ENCODE measurements at regions not wholly inside any gene's neighbourhood (a gene's known extent, or its start where the extent isn't known, plus 50 kb on each side); places are given as distances from the start of the nearest gene placed in this dataset.

GRCh38 chr1:14136152-14136763 is 436.3 kb downstream of the PRDM2 start:
- no peak for TF ChIP-seq CTCF (conservative IDR thresholded peaks at IDR 0.05)
- TF ChIP-seq EZH2 (IDR thresholded peaks at IDR 0.05; ENCODE audit: low read depth) = no peak

Data from PC-9 (cell line).